GM19324 (cell line): ENCODE measurements at regions not wholly inside any gene's neighbourhood (a gene's known extent, or its start where the extent isn't known, plus 50 kb on each side); places are given as distances from the start of the nearest gene placed in this dataset.
"Not testable (repeated sequence)": the region's sequence is repeated elsewhere in the genome, so short reads cannot be mapped to it uniquely, and the experiment has no call there.

Experiments used
- ATAC-seq: cut with Tn5 transposase; IDR thresholded peaks from one replicate; pipeline ENCODE4 v1.9.1; 2021; ENCODE audit warnings: mild to moderate bottlenecking, moderate library complexity; ENCODE audit not compliant: unreplicated experiment, low FRiP score

DNA sequence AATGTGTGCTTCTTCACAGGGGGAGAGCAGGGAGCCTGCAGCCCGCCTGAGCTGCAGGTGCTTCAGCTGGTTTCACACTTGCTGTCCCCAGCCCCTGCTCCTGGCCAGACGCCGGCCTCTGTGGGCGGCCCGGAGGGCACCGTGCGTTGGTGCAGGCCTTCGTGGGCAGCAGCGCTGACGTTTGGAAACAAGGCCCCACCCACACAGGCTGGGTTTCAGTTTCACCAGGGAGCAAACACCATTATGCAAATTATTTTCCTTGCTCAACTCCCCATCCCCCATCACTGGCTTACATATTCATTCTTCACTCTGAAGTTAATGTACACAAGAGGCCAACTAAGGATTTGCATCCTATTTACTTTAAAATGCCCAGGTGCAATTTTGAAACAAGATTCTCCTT, 343.2 kb downstream of the BCL2L11 start:
- peak; percentile 95 for ATAC-seq

DNA sequence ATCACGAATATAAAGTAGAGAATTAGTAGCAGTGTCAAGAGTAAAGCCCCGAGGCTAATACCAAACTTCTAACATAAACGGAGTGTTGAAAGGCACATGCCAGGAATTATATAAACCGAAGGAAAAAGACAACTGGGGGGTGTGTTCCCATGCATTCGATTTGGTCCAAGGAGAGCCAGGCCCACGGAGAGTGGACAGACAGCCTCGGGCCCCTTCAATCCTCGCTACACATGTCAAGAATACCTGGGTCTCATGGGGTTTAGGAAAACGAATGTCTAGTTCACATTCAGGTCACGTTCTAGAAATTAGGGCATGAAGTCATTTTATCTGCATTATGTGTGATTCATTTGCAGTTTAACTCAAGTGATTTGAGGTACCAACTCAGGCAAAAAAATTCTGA, 343.7 kb downstream of the BCL2L11 start:
- not testable (repeated sequence) for ATAC-seq

DNA sequence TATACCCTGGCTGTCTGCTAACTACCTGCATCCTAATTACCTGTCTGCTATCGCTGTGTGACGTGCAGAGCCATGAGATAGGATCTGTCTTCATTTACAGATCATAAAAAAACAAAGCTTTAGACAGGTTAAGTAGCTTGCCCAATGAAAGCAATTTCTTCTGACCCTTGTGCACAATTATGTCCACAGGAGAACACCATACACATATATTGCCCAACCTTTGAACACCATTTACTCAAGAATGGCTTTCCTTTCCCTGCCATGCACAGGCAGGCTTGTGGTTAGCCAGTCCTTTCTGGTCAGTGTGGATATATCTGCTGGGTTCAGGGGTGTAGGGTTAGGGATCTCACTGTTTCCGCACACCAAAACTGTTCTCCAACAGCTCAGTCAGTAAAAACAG, 344.8 kb downstream of the BCL2L11 start:
- ATAC-seq: not testable (repeated sequence)

DNA sequence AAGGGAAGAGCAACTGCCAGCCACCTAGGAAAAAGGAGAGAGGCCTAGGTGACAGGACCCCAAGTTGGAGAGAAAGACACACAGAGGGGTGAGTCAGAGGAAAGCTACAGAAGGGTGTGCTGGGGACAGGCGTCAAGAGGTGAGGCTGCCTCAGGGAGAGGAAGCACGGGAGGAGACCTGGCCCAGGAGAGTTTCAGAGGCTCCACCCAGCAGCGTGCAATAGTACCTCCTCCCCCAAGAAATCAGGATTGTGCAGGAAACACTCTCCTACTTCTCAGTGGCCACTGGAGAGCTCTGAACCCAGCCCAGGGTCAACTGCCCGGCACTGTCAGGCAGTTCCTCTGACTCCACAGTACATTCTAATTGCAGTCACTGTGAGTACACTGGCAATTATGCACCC, 346.0 kb downstream of the BCL2L11 start:
- not testable (repeated sequence) for ATAC-seq

DNA sequence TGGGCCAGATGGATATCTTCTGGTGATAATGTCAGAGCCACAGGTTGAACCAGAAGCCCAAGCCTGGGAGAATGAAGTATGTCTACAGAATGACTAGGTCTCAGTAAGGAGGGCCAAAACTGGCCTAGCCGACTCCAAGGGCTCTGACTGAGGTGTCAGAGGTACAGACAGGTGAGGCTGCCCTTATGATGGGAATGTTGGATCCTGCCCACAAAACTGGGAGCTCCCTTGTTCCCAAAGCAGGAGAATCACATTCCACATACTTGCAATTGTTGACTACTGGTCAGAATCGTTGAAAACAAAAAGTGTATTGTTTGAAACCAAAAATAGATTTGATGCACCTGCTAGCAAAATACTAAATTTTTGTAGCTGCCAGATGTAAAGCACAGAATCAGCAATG, 350.2 kb downstream of the BCL2L11 start:
- not testable (repeated sequence) for ATAC-seq

DNA sequence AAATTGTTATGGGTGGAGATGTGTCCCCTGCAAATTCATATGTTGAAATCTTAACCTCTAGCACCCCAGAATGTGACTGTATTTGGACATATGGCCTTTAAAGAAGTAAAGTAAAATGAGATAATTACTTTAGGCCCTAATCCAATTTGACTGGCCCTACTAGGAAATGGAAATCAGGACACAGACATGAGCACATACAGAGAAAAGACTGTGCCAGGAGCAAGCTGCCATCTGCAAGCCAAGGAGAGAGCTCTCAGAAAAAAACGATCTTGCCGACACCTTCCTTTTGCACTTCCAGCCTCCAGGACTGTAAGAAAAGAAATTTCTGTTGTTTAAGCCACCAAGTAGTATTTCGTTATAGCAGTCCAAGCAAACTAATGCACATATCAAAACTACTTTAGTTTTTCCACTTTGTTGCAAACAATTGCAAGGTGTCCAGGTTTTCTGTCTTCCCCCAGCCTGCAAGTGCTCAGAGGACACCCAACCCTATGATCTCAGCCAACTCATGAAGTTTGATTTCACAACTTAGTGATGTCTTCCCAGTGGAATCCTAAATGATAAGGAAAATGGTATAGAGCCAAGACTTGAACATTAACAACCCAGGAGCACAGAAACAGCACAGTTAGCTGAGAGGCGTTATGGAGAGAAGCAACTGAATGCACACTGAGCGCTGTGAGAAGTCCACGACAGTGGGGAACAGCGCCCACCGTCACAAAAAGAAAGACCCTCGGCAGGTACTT, 351.2 kb downstream of the BCL2L11 start:
- ATAC-seq: not testable (repeated sequence)

DNA sequence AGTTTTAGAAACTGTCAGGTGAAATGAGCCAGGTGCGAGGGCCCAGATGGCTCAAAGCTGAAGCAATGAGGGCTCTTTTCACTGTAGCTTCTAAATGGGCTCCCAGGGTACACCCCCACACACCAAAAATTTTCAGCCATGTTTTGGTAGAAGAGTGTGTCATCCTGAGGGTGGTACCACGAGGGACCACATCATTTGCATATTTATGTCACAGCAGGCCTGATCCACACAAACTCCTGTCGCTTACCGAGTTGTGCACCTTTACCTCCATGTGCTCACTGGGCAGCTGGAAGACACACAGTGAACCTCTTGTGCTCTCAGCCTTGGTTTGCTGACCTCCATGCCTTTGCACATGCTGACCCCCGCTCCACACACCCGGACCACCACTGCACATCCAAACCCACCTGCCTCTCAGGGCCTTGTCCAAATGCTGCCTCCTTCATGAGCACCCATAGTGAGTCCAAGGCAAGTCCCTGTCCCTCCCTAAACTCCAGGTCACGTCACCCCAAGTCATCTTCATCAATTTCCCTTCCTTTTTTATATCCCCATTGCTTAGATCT, 352.2 kb downstream of the BCL2L11 start:
- ATAC-seq: not testable (repeated sequence)

DNA sequence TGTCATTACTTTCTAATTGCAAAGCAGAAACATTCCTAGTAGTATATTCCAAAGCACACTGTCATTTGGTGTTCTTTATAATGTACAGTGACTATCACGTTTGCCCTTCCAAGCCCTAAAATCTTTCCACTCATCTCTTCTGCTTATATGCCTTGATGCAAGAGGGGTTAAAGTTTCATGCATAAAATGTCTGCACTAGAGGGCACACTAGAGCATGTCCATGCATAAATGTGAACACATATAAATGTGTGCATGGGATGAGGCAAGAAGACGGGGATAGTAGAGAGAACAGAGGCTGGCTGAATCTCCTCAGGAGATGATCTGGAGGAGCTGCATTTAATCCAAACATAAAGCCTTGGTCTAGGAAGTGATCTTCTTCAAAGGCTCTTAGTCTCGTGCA, 352.8 kb downstream of the BCL2L11 start:
- not testable (repeated sequence) for ATAC-seq

DNA sequence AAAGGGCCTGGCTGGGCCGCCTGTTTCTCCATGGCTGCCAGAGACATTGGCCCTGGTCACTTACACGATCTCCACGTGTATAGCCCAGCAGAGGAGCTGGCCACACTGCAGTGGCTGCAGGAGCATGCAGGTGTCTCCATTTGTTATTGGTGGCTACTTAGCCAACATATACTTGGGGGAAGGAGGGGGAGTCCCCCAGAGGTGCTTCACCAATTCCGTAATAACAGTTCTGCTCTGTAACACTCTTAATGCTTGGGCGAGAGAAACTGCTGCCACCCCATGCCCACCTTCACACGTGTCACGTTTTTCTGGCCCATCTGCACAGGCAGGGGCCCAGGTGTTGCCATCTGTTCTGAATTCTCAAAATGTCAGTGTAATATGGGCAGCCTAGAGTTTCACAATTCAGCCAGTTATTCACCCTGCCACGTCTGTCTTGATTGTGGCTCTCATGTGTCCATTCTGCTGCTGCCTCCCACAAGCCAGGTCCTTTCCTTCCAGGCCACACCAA, 353.5 kb downstream of the BCL2L11 start:
- not testable (repeated sequence) for ATAC-seq

DNA sequence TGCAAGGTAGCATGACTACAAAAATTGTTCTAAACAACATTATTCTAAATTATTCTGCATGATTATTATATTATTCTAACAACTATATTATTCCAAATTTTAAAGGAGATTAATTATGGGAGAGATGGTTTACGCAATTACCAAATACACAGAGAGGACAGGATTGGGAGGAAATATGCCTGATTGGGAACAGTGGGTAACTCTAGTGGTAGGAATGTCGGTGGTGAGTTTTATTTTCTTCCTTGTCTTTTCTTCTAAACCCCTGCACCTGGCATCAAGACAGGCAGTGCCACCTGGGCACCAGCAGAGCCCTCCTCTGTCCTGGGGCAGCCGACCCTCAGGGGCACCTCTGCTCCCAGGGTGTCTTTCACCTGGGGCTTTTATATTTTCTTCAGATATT, 357.6 kb downstream of the BCL2L11 start:
- not testable (repeated sequence) for ATAC-seq

DNA sequence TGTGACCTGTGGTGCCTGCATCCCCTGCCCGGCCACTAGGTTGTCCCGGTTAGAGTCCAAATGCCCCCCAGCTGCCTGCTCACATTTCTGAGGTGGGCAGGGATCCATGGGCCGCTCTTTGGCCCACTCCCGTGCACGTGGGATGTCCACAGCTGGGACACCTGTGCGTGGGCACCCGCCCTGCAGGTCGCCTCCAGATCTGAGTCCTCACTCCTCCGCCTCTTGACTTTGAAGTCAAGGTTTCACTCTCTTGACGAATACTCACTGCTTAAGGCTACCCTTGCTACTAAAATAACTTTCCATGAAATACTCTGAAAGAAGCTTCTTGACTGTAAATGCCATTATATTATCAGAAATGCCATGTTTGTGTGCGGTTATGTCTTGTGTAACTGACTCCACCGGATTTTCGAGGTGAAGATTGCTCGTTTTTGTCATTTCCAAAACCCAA, 358.2 kb downstream of the BCL2L11 start:
- ATAC-seq: not testable (repeated sequence)

DNA sequence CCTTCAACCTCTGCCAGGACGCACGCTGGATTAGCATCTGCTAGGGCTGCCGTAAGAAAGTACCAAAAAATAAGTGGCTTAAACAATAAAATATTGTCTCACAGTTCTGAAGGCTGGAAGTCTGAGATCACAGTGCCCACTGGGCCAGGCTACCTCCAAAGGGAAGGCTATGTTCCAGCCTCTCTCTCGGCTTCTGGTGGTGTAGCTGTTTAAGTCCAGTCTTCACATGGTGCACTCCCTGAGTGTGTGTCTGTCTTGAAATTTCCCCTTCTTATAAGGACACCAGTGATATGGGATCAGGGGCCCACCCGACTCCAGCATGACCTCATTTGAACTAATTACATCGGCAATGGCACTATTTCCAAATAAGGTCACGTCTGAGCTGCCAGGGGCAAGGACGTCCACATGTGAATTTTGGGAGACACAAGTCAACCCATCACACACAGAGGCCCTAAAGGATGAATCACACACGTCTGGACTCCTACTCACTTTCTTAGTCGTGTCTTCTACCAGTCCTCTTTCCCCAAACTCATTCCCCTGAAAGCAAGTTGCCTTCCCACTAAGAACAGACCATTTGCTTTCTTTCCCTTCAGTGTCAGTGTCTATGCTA, 359.4 kb downstream of the BCL2L11 start:
- ATAC-seq: not testable (repeated sequence)

DNA sequence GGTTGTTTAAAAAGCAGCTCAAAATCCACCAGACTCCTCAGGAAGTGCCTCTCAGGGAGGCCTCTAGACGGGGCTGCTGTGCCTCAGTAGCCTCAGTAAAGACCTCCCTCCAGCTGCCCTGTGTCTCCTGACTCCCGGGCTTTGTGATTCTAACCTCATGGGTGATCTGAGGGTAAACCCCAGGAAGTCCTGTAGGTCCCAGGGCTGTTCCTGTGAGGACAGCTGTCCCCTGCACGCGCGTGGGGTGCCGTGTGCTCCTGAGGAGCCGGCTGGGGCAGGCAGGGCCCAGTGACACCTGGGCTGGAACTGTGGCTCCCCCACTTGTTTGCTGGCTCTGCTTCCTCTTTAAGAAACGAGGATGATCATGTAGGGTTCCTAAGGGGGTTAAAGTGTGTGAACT, 359.9 kb downstream of the BCL2L11 start:
- ATAC-seq: not testable (repeated sequence)

DNA sequence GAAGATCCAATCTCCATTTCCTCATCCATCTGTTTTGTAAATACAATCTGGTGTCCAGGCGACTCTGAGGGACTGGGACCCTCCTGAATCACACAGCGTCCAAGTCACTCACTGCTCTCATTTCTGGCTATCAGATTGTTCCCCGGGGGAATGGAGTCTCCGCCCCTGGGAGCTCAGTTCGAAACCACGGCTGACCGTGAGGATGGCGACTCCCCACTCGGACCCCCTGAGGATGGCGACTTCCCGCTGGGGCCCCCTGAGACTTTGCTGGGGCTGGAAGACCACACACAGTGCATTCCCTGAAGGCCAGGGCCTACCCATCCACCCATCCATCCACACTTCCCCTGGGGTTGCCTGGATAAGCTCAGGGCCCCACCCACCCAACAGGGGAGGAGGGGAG, 360.5 kb downstream of the BCL2L11 start:
- ATAC-seq: not testable (repeated sequence)

DNA sequence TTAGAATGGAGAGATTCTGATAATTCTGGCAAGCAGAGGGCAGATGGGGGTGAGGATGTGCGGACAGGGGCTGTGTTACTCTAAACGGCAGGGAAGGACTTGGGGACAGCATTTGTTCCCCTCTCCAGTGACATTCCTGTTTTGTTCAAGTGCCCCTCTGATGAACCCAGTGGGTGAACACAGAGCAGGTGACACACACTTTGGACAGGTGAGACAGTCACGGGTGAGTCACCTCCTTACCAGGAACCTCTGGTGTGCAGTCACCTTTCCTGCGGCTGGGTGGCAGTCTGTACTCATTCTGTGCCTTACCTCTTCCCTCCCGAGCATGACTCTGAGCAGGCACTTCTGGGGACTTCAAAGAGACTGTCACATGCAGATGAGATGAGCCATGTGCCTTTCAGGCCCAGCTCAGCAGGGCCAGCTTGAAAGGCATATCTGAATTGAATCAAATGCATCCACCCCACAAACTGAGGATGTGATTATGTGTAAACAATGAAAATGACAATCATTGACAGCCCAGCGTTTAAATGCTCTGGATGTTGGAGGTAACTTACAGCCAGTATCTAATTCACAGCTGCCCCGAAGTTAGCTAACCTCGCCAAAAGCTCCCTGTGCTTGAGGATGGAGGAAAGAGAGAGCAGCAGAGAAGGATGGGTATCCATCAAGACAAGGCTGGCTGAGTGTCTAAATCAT, 362.4 kb downstream of the BCL2L11 start:
- ATAC-seq: not testable (repeated sequence)

DNA sequence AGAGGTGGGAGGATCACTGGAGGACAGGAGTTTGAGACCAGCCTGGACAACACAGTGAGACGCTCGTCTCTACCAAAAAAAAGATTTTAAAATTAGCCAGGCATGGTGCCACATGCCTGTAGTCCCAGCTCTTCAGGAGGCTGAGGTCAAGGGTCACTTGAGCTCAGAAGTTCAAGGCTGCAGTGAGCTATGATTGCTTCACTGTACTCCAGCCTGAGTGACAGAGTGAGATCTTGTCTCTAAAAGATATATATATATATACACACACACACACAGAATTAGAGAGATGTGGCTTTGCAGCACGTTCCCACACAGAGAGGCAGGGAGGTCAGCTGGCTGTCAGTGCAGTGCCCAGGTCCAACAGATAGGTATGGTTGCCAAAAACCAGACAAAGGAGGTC, 363.4 kb downstream of the BCL2L11 start:
- not testable (repeated sequence) for ATAC-seq

DNA sequence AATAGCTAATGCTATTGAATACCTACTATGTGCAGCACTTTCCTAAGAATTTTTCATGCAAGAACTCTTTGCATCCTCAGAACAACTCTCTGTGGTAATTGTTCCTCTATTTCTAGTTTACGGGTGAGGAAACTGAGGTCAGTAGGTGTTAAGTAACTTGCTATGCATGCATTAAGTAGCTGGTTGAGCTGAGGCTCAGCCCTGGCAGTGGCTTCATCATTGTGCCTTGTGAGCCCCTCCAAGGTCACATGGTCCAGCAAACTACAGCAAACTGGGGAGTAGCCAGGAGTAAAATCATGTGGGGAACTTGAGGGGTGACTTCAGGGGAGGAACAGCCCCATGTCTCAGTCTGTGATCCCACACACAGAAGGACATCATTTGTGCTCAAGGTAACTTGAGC, 365.2 kb downstream of the BCL2L11 start:
- not testable (repeated sequence) for ATAC-seq

DNA sequence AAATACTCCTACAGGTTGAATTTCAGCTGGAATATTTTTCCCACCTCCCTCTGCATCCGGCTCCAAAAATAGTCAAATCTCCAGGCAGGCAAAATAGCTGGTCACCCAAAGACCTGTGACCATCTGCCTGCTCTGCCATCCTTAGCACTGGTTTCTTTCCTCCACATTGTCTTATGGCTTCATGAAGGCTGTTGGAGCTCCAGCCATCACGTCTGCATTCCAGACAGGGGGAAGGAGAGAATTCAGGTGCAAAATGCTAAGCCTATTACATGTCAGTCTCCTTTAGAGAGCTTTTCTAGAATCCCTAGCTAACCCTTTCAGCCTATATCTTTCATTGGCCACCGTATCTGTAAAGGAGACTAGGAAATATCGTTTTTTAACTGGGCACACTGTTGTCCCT, 367.7 kb downstream of the BCL2L11 start:
- not testable (repeated sequence) for ATAC-seq

DNA sequence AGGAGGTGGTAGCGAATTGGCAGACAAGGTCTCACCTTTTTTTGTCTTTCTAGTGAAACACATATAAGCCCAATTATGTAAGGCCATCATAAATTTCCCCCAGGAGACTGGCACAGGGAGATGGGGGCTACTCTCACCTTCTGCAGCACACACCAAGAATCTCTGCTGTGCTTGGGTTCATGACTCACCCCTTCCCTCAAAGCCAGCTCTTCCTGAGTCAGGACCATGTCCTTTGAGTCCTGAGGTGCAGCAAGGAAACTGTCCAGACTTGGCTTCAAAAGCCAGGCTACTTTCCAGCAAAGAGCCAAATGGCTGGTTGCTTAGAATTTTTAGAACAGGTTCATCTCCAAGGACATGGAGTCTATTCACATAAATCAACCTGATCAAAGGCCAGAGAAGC, 368.7 kb downstream of the BCL2L11 start:
- ATAC-seq: not testable (repeated sequence)

DNA sequence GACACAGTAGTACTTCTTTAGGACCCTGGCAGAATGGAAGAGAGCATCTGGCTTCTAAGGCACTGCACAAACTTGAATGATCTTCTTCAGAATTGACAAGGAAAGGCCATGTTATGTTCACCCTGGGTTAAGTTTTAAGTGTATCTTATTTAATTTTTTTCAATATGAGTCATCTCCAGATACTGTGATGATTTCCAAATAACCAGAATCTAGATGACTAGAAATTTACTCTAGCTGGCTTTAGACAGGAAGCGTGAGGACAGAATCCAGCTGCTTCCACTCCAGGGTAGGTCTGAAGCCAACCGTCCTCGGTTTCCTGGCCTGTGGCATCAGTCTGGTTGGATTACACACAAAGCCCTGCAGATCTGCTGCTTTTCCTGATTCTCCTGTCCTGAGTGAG, 370.5 kb downstream of the BCL2L11 start:
- not testable (repeated sequence) for ATAC-seq

DNA sequence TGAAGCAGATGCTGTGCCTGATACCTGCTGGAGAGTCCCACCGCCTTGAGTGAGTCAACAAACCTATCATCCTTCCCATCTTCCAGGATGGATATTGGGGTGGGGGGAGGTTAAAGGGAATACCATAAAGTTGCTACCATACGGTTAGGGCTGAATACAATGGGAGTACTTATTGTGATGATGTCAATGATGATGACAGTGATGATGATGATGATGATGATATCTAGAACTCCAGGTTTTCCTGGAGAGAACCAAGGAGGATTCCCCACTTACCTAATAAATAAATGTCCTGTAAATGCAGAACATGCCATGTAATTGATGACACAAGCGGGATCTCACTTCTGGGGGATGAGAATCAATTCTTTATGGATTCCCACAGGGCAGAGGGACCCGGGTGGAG, 370.9 kb downstream of the BCL2L11 start:
- ATAC-seq: not testable (repeated sequence)
